ENCODE measurements at regions not wholly inside any gene's neighbourhood (a gene's known extent, or its start where the extent isn't known, plus 50 kb on each side); places are given as distances from the start of the nearest gene placed in this dataset.

GRCh38 chr2:194077366-194077765 is 1579.7 kb upstream of the SLC39A10 start:
- H3K4me2 ChIP-seq (ENCODE audit: low read length) = no peak overlapping the region
- BruUV-seq (replicated peaks) = no TSS peak
- H3K9me3 ChIP-seq (ENCODE audit: control insufficient read depth in 1 of 2, insufficient read depth in 1 of 2, low read depth in 1 of 2, low read length in 2 of 2) = no peaks in the 10 kb centered on the region
- POLR2A ChIA-PET = no interaction called here
- DNase-seq (ENCODE audit: low read depth, low spot score) = no peak
- no peaks in the 10 kb centered on the region for H3K4me1 ChIP-seq (ENCODE audit: control insufficient read depth in 1 of 2, insufficient read depth in 2 of 2, low read length in 2 of 2)
- intact Hi-C loops (cut with micrococcal nuclease) = no loop called here
- no peak overlapping the region for H3K4me3 ChIP-seq (replicated peaks in 1 of 2; ENCODE audit: low read depth in 1 of 2, low read length in 2 of 2)
- CTCF ChIA-PET = no interaction called here
- no peaks in the 10 kb centered on the region for H3K79me2 ChIP-seq (ENCODE audit: insufficient read depth, low read length)
- H3K9ac ChIP-seq (ENCODE audit: low read length) = no peak overlapping the region
- H4K20me1 ChIP-seq (ENCODE audit: insufficient read depth) = no peaks in the 10 kb centered on the region
- H2AFZ ChIP-seq (ENCODE audit: low read depth, low read length, poor library complexity, severe bottlenecking) = peak overlapping the region; percentile 14
- no peak overlapping the region for H3K27ac ChIP-seq (ENCODE audit: low read depth, low read length)
- no peak for ATAC-seq
- RAD21 ChIA-PET (ENCODE audit: low non-redundant PET in 1 of 2, low total read pairs in 2 of 2, uncharacterized antibody in 2 of 2, unreplicated experiment in 2 of 2) = no interaction called here
- no peaks in the 10 kb centered on the region; the same call in 1 of the 2 replicates for H3K9me2 ChIP-seq (ENCODE audit: insufficient read depth)
- no peaks in the 10 kb centered on the region for H3K27me3 ChIP-seq (ENCODE audit: insufficient read depth, low read length)
- TF ChIP-seq EZH2phosphoT487 (IDR thresholded peaks at IDR 0.05; ENCODE audit: borderline replicate concordance) (no peak), ZNF274 (IDR thresholded peaks at IDR 0.05; ENCODE audit: low read depth, low read length) (no peak), JUND (IDR thresholded peaks at IDR 0.05) (no peak), ATF3 (IDR thresholded peaks at IDR 0.05) (no peak), CEBPB (IDR thresholded peaks at IDR 0.05; ENCODE audit: low read depth) (no peak), MAX (IDR thresholded peaks at IDR 0.05) (no peak), POLR2AphosphoS5 (IDR thresholded peaks at IDR 0.05; ENCODE audit: low read depth, low read length) (no peak), SRF (IDR thresholded peaks at IDR 0.05; ENCODE audit: low read depth) (no peak), SP1 (IDR thresholded peaks at IDR 0.05; ENCODE audit: low read depth) (no peak), YY1 (IDR thresholded peaks at IDR 0.05; ENCODE audit: extremely low read depth, insufficient replicate concordance, low read depth, low read length) (no peak), POLR2A (IDR thresholded peaks at IDR 0.05; ENCODE audit: borderline replicate concordance, extremely low read depth, insufficient read depth, insufficient read length) (no peak), TCF7L2 (IDR thresholded peaks at IDR 0.05; ENCODE audit: borderline replicate concordance, extremely low read depth, insufficient read depth, insufficient read length) (no peak), ZFX (IDR thresholded peaks at IDR 0.05) (no peak), REST (IDR thresholded peaks at IDR 0.05; ENCODE audit: low read depth) (no peak)
- H3K36me3 ChIP-seq (ENCODE audit: control insufficient read depth in 1 of 2, insufficient read depth in 2 of 2, low read length in 2 of 2) = no peaks in the 10 kb centered on the region

All from HCT116 (cell line).